Osteocyte (in vitro differentiated cells): ENCODE measurements at regions not wholly inside any gene's neighbourhood (a gene's known extent, or its start where the extent isn't known, plus 50 kb on each side); places are given as distances from the start of the nearest gene placed in this dataset.

ENCODE experiments used
- DNase-seq: peaks from one replicate; pipeline ENCODE4 v3.0.0; 2021; ENCODE audit warnings: mixed read lengths; ENCODE audit not compliant: unreplicated experiment; ENCODE audit errors: extremely low spot score
- H3K27ac Mint-ChIP-seq: one replicate; pipeline ENCODE4 v1.8.0; 2021; ENCODE audit warnings: mild to moderate bottlenecking, mixed read lengths; ENCODE audit not compliant: unreplicated experiment
- H3K27me3 Mint-ChIP-seq: one replicate; pipeline ENCODE4 v1.8.0; 2021; ENCODE audit warnings: mixed read lengths; ENCODE audit not compliant: unreplicated experiment
- H3K36me3 Mint-ChIP-seq: one replicate; pipeline ENCODE4 v1.8.0; 2021; ENCODE audit warnings: mixed read lengths; ENCODE audit not compliant: unreplicated experiment
- H3K4me1 Mint-ChIP-seq: one replicate; pipeline ENCODE4 v1.8.0; 2021; ENCODE audit warnings: mixed read lengths; ENCODE audit not compliant: unreplicated experiment
- H3K4me3 Mint-ChIP-seq: one replicate; pipeline ENCODE4 v1.8.0; 2021; ENCODE audit warnings: mild to moderate bottlenecking, moderate library complexity, mixed read lengths; ENCODE audit not compliant: unreplicated experiment
- H3K9me3 Mint-ChIP-seq: one replicate; pipeline ENCODE4 v1.8.0; 2021; ENCODE audit warnings: mixed read lengths; ENCODE audit not compliant: unreplicated experiment
- CTCF ChIP-seq: fragments of 200-600 bp; sonication (generic); IDR thresholded peaks from 2 replicates; pipeline ENCODE4 v1.5.0; 2021; ENCODE audit warnings: antibody characterized with exemption, mild to moderate bottlenecking, moderate library complexity

DNA sequence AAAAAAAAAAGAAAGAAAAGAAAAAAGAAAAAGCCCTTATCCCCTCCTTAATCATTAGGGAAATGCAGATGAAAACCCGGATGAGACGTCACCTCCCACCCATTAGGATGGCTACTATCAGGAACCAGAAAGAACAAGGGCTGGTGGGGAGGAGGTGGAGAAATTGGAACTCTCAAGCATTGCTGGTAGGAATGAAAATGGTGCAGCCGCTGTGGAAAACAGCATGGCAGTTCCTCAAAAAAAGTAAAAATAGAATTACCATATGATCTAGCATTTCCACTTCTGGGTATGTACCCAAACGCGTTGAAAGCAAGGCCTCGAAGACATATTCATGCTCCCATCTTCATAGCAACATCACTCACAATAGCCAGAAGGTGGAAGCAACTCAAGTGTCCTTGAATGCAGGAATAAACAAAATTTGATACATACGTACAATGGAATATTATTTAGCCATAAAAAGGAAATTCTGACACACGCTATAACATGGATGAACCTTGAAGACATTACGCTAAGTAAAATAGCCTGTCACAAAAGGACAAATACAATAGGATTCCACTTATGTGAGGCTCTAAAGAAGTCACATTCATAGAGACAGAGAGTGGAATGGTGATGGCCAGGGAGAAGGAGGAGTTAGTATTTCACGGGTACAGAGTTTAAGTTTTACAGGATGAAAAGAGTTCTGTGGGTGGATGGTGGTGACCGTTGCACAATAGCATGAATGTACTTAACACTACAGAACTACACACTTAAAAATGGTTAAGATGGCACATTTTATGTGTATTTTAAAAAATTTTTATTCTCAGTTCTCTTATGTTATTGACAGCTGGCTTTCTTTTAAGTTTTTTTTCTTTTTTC, 166.8 kb upstream of the IER5L start:
- no peak for DNase-seq
- peaks cover 32% of the 10 kb centered on the region for H3K4me1 Mint-ChIP-seq
- no peaks in the 10 kb centered on the region for H3K36me3 Mint-ChIP-seq
- no peaks in the 10 kb centered on the region for H3K27me3 Mint-ChIP-seq
- no peak overlapping the region for H3K27ac Mint-ChIP-seq
- H3K4me3 Mint-ChIP-seq = no peak overlapping the region
- no peaks in the 10 kb centered on the region for H3K9me3 Mint-ChIP-seq
- no peak for TF ChIP-seq CTCF

DNA sequence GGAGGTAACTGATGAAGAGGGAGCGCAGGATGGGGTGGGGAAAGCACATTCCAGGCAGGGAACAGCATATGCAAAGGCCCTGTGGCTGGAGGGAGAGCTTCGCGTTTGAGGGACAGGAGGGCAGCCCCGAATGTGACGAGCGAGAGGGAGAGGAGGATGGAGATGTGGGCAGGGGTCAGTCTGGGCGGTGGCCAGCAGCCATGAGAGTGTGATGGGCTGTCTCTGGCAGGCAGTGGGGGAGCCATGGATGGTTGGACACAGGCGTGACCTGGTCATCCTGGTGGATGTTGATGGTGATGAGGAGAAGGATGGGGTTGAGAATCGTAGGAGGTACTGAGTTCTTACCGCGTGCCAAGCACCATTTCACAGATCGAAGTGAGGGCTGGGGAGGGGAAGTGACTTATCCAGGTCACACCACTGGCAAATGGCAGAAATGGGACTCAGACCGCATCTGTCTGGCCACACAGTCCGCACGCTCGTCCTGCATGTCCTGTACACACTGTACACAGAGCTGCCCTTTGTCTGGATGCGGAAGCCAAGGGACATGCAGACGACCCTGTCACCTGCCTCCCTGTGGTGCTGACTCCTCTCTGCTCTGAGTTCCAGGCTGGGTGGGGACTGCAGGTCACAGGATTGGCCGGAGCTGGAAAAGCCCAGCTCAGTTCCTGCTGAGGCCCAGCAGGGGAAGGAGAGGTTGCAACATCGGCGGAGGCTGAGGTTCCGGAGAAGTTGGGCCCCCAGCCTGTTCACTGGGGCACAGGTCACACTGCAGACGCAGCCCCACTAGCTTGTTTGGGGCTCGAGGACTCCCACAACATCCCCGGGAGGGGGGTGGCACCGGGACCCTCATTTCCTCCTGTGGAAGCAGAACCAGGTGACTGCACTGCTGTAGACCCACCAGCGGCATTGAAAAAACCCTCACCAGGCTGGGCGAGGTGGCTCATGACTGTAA, 165.6 kb upstream of the IER5L start:
- TF ChIP-seq CTCF = no peak
- H3K9me3 Mint-ChIP-seq = no peaks in the 10 kb centered on the region
- H3K36me3 Mint-ChIP-seq = no peaks in the 10 kb centered on the region
- peak overlapping the region; percentile 41 for H3K27ac Mint-ChIP-seq
- H3K27me3 Mint-ChIP-seq = no peaks in the 10 kb centered on the region
- peaks cover 31% of the 10 kb centered on the region for H3K4me1 Mint-ChIP-seq
- H3K4me3 Mint-ChIP-seq = no peak overlapping the region
- DNase-seq = no peak

- DNase-seq = no peak
- Mint-ChIP-seq H3K9me3 (no peaks in the 10 kb centered on the region), H3K4me1 (peaks cover 25% of the 10 kb centered on the region), H3K27ac (peak overlapping the region; percentile 27), H3K36me3 (no peaks in the 10 kb centered on the region), H3K4me3 (no peak overlapping the region), H3K27me3 (no peaks in the 10 kb centered on the region)
- no peak for TF ChIP-seq CTCF
These were observed 164.7 kb upstream of the IER5L start for GRCh38 chr9:129342591-129343423.

DNA sequence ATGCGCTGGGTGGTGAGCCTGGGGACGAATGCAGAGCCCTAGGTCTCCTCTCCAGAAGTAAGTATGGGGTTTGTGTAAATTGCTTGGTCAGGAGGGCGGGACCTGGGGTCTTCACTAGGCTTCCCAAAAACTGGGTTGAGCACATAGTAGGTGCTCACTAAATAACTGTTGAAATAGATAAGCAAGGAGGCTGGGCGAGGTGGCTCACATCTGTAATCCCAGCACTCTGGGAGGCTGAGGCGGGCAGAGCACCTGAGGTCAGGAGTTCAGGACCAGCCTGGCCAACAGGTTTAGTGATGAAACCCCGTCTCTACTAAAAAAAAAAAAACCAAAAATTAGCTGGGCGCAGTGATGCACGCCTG, 163.9 kb upstream of the IER5L start:
- DNase-seq = no peak
- H3K4me1 Mint-ChIP-seq = peaks cover 22% of the 10 kb centered on the region
- H3K4me3 Mint-ChIP-seq = no peak overlapping the region
- H3K27ac Mint-ChIP-seq = no peak overlapping the region
- H3K27me3 Mint-ChIP-seq = no peaks in the 10 kb centered on the region
- no peaks in the 10 kb centered on the region for H3K36me3 Mint-ChIP-seq
- TF ChIP-seq CTCF = no peak
- H3K9me3 Mint-ChIP-seq = no peaks in the 10 kb centered on the region
